ENCODE measurements at regions not wholly inside any gene's neighbourhood (a gene's known extent, or its start where the extent isn't known, plus 50 kb on each side); places are given as distances from the start of the nearest gene placed in this dataset.

DNA sequence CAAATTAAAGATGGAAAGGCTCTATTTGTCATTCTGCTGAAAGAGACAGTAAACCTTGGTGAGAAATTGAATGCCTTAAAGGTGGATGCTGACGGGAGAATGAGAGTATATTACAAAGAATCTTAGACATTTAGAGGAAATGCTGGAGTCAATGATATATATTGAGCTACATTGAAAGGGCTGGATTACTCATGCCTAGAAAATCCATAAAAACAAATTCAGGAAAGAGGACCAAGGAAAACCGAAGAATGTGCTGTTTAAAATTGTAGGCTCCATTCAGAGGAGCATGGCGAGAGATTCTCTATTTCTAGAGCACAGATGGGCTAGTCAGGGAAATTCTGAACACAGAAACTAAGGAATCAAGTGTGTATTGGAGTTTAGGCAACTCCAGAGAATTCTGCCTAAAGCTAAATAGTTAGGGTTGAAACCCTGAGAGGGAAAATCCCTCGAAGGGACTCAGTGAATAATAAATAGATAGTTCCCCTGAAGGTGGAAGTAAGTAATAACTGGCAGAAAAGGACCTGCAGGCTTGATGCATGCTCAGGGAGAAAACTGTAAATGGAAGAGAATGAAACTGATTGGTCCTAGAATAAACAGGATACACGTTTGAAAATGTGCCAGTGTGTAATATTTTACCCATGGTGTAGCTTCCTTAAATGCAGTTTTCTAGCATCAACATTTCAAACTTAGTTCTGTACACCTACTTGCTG is 1532.4 kb upstream of the TENM3 start:
- no peaks in the 10 kb centered on the region for H3K4me1 ChIP-seq (ENCODE audit: control insufficient read depth in 1 of 2, insufficient read depth in 1 of 2, low read depth in 1 of 2, low read length in 1 of 2)
- H3K4me3 ChIP-seq (ENCODE audit: low read depth in 1 of 2, low read length in 1 of 2): no peak overlapping the region
- TF ChIP-seq, protein P1, sequence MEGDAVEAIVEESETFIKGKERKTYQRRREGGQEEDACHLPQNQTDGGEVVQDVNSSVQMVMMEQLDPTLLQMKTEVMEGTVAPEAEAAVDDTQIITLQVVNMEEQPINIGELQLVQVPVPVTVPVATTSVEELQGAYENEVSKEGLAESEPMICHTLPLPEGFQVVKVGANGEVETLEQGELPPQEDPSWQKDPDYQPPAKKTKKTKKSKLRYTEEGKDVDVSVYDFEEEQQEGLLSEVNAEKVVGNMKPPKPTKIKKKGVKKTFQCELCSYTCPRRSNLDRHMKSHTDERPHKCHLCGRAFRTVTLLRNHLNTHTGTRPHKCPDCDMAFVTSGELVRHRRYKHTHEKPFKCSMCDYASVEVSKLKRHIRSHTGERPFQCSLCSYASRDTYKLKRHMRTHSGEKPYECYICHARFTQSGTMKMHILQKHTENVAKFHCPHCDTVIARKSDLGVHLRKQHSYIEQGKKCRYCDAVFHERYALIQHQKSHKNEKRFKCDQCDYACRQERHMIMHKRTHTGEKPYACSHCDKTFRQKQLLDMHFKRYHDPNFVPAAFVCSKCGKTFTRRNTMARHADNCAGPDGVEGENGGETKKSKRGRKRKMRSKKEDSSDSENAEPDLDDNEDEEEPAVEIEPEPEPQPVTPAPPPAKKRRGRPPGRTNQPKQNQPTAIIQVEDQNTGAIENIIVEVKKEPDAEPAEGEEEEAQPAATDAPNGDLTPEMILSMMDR (IDR thresholded peaks at IDR 0.05): no peak
- no peak overlapping the region for H3K27ac ChIP-seq
- no peaks in the 10 kb centered on the region for H3K27me3 ChIP-seq
- H3K36me3 ChIP-seq: no peaks in the 10 kb centered on the region
- no peaks in the 10 kb centered on the region for H3K9me3 ChIP-seq

DNA sequence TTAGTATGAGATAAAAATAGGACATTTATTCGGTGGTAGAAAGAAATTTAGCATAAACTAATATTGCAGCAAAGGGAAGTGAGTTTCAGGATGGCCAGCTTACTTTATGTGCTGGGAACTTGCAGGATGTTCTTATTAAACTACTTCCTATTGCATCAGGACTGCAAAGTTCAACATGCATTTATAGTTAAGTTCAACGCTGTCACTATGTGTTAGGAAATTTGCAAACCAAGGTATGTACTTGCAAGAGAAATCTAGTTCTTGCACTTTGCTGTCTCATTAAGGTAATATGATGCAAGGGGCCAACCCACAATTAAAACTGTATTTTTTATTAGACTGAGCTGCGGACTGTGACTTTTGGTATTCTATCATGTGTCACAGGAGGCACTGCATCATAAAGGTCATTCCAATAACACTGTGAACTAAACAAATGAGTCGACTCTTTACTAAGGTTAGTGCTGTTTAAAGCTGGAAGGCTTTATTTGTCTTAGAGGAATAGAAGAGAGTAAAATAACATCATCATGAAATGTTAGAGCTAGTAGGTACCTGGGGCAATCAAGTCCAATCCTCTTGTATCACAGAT is 1525.7 kb upstream of the TENM3 start:
- no peaks in the 10 kb centered on the region for H3K9me3 ChIP-seq
- peaks cover 10 to 15% of the 10 kb centered on the region in 2 experiments for H3K4me1 ChIP-seq (ENCODE audit: control insufficient read depth in 1 of 2, insufficient read depth in 1 of 2, low read depth in 1 of 2, low read length in 1 of 2)
- H3K4me3 ChIP-seq (ENCODE audit: low read depth in 1 of 2, low read length in 1 of 2): no peak overlapping the region
- H3K27ac ChIP-seq: peak overlapping the region; percentile 39
- H3K36me3 ChIP-seq: no peaks in the 10 kb centered on the region
- TF ChIP-seq, protein P1 (IDR thresholded peaks at IDR 0.05): no peak
- H3K27me3 ChIP-seq: no peaks in the 10 kb centered on the region

DNA sequence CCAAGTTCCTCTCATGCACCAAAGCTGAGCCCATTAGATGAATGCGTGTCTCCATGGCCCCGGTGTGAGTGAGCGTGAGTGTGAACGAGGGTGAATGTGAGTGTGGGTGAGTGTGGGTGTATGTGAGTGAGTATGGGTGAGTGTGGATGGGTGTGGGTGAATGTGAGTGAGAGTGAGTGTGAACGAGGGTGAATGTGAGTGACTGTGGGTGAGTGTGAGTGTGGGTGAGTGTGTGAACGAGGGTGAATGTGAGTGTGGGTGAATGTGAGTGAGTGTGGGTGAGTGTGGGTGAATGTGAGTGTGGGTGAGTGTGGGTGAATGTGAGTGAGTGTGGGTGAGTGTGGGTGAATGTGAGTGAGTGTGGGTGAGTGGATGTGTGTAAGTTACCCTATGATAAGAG is 1521.8 kb upstream of the TENM3 start:
- H3K9me3 ChIP-seq: no peaks in the 10 kb centered on the region
- H3K4me1 ChIP-seq (ENCODE audit: control insufficient read depth in 1 of 2, insufficient read depth in 1 of 2, low read depth in 1 of 2, low read length in 1 of 2): peaks cover 10 to 14% of the 10 kb centered on the region in 2 experiments
- no peak overlapping the region for H3K4me3 ChIP-seq (ENCODE audit: low read depth in 1 of 2, low read length in 1 of 2)
- no peaks in the 10 kb centered on the region for H3K27me3 ChIP-seq
- no peaks in the 10 kb centered on the region for H3K36me3 ChIP-seq
- H3K27ac ChIP-seq: no peak overlapping the region
- TF ChIP-seq, protein P1 (IDR thresholded peaks at IDR 0.05): no peak

DNA sequence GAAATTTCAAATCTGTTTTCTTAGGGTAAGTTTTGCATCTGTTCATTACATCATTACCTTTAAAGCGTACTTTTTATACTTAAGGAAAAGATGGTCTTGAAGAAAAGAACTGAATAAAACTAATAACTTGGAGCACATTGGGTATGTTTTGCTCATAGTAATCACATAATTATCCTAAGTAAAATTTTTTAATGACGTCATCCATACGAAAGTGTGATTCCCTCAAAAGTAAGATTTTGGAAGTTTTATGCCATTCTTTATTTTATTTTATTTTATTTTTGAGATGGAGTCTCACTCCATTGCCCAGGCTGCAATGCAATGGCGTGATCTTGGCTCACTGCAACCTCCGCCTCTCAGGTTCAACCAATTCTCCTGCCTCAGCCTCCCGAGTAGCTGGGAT is 1516.6 kb upstream of the TENM3 start:
- Histone ChIP-seq H3K4me3 (ENCODE audit: low read depth in 1 of 2, low read length in 1 of 2) (no peak overlapping the region), H3K4me1 (ENCODE audit: control insufficient read depth in 1 of 2, insufficient read depth in 1 of 2, low read depth in 1 of 2, low read length in 1 of 2) (no peaks in the 10 kb centered on the region), H3K27ac (no peak overlapping the region), H3K9me3 (no peaks in the 10 kb centered on the region), H3K36me3 (no peaks in the 10 kb centered on the region), H3K27me3 (no peaks in the 10 kb centered on the region)
- TF ChIP-seq, protein P1 (IDR thresholded peaks at IDR 0.05): no peak

DNA sequence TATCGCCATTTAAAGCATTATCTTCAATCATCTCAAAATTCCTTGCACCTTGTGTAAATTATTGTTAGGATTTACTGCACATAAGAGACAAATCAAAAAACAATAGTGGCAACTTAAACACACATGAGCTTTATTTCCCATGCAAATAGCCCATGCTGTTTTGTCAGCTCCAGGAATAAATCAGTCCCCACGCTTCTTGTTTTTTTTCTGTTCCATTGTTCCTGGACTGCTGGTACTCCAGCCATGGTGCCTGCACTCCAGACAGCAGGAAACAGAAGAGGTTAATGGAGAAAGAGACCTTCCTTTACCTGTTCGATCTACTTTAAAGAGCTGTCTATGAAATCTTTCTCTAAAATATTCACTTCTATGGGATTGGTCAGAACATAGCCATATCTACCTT is 1515.7 kb upstream of the TENM3 start:
- Histone ChIP-seq H3K4me3 (ENCODE audit: low read depth in 1 of 2, low read length in 1 of 2) (no peak overlapping the region), H3K27ac (no peak overlapping the region), H3K27me3 (no peaks in the 10 kb centered on the region), H3K4me1 (ENCODE audit: control insufficient read depth in 1 of 2, insufficient read depth in 1 of 2, low read depth in 1 of 2, low read length in 1 of 2) (no peaks in the 10 kb centered on the region), H3K36me3 (no peaks in the 10 kb centered on the region), H3K9me3 (no peaks in the 10 kb centered on the region)
- TF ChIP-seq, protein P1 (IDR thresholded peaks at IDR 0.05): no peak
